ENCODE measurements at regions not wholly inside any gene's neighbourhood (a gene's known extent, or its start where the extent isn't known, plus 50 kb on each side); places are given as distances from the start of the nearest gene placed in this dataset.
A peak's percentile ranks its signal among the peaks of the same experiment; 100 is the strongest.

GRCh38 chr13:76160961-76161925, 525.1 kb downstream of the LMO7 start:
- DNase-seq, result no peak

DNA sequence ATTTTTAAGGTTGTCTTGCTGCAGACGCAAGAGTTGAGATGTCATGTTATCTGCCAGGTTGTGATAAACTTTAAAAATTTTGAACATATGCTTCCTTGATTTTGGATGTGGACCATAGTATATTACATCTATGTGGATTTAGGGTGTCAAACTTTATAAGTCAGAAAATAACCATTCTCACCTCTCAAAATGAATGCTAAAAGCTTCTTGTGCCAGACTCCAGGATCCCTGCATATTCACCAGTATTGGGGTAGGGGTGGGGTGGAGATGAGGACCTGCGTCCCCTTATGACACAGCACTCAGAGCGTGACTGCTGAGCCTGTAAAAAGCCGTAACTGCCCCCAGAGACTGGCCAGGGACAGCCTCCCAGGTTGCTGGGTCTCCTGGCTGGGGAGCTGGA, 524.4 kb downstream of the LMO7 start:
- DNase-seq, result no peak

DNA sequence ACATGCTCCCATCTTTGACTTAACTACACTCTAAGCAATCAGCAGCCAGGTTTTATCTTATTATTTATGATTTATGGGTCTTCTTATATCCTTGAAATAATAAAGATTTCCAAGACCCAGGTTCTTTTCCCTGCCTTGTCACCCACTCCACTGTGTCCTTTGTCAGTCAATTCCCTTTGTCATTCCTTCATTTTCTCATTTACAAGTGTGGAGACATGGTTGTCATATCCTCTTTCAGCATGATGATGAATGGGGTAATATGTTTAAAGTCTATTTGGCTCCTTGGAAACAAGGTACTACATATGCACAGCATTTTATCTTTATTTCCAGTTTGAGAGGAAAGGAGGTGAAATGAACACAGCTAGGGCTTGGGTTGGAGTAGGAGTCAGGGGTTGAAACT, 521.8 kb downstream of the LMO7 start:
- no peak for DNase-seq

GRCh38 chr13:76153239-76153638, 517.1 kb downstream of the LMO7 start:
- DNase-seq, result no peak

- no peak for DNase-seq
Measured at GRCh38 chr13:76148926-76149325, 512.8 kb downstream of the LMO7 start.

DNA sequence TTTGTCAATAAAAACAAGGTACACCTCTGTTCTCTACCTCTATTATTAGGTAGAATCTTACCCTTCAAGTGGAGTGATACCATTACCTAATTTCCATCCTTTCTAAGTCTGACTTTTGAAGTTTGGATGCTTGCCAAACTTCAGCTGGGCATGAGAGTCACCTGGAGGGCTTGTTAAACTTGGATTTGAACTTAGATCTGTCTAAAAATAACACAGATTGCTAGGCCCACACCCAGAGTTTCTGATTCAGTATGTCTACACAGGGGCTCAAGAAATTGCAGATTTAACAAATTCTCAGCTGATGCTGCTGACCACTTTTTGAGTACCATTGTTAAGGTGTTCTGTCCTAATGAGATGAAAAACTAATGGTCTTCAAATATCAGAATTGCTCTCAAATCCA, 512.2 kb downstream of the LMO7 start:
- DNase-seq, result no peak

DNA sequence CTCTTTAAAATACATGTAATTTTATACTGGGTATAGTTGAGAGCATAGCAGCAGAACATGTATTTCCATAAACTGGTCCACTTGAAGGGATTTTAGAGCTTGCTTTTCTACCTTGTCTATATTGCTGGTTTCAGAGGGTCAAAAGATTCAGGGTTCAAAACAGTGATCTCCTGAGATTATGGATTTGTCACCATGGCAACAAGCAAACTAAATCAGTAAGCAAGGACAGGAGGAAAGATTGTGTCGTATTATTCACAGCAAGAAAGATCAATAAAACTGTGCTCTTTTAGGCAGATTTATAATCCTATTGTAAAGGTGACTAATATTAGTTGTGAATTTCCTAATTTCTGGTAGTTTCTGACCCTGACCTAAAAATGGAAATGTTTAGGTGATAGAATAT, 496.4 kb downstream of the LMO7 start:
- peak; percentile 96 for DNase-seq

DNA sequence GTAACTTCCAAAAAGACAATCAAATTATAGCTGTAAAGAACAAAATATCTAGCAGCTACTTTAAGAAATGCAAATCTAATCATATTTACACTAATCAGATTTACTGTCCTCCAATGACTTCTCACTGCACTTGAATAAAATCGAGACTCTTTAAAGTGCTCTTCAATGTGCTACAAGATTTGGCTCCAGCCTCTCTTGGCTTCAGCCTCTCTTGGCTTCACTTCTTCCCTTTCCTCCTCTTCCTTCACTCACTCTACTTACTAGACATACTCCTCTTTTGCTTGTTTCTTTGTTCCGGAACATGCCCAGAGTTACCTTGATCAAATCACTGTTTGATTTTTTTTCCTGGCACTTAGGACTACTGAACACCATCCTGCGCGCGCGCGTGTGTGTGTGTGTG, 495.4 kb downstream of the LMO7 start:
- DNase-seq, result peak; percentile 79

DNA sequence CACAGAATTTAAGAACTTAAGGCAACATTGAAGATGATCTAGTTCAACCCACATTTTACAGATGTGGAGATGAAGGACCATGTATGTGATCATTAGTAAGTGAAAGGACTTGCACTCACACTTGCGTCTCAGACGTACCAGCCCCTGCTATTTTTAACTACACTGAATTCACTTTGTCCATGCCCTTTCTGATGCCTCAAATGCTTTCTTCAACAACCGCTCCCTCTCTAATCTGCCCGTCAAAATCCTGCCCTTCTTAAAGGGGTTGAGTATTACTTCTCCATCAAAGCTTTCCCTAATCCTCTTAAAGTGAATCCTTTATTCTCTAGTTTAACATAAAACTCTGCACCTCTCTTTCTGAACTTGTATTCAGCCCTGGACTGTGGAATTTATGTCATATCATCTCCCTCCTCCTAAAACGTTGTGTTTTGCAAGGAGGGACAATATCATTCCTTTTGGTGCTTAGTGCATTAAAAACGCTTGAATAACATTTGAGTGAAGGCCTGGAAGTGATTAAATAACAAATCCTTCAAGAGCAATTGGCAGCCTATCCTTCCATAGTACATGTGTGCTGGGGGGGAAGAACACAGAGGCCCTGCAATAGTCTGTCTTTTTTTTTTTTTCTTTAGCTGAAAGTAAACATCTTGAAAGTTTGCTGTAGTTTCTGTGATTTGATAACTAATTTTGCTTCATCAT, 493.3 kb downstream of the LMO7 start:
- peak; percentile 98 for DNase-seq

DNA sequence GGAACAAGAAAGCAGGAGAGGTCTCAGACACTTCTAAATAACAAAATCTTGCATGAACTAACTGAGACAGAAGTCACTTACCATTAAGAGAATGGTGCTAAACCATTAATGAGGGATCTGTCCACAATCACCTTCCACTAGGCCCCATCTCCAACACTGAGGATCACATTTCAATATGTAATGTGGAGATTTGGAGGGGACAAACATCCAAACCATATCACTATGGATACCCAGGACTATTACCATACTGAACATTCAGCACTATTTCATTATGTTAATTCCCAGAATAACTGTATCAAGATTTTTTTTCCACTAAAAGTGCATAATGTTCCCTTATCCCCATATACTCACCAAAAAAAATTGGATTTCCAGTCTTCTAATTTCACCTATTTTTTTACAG, 491.8 kb downstream of the LMO7 start:
- DNase-seq, result no peak

DNA sequence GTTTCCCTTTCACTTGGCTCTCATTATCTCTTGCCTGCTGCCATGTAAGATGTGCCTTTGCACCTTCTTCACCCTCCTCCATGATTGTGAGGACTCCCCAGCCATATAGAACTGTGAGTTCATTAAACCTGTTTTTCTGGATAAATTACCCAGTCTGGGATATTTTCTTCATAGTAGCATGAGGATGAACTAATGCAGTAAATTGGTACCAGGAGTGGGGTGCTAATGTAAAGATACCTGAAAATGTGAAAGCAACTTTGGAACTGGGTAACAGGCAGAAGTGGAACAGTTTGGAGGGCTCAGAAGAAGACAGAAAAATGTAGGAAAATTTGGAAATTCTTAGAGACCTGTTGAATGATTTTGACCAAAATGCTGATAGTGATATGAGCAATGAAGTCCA, 487.4 kb downstream of the LMO7 start:
- no peak for DNase-seq

DNA sequence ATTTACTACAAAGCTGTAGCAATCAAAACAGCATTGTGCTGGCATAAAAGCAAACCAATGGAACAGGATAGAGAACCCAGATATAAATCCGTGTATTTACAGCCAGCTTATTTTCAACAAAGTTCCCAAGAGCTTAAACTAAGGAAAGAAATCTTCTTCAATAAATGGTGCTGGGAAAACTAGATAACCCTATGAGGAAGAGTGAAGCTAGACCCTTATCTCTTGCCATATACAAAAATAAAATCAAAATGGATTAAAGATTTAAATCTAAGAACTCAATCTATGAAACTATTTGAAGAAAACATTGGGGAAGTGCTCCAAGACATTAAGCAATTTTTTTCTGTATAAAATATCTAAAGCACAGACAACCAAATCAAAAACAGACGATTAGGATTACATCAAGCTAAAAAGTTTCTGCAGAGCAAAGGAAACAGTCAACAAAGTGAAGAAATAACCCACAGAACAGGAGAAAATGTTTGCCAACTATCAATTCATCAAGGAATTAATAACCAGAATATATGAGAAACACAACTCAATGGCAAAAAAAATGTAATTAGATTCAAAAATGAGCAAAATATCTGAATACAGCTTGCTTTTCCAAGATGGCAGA, 480.7 kb downstream of the LMO7 start:
- no peak for DNase-seq

DNA sequence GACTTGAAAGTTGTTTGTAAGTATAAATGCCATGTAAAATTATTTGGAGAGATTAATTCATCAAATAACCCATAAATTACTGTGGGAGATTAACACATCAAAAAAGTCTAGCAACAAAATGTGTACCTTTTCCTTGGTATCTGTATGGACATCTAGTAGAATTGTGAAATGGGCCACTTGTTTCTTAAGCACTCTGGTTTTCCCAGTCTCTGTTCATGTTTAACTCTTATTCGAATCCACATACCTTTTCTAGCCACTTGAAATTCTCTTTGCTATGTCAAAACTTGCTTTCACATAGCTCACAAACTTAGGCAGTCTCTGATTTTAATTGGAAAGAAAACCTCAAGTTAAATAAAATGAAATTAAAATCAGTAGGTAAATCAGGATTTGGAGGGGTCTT, 470.6 kb downstream of the LMO7 start:
- DNase-seq, result no peak

DNA sequence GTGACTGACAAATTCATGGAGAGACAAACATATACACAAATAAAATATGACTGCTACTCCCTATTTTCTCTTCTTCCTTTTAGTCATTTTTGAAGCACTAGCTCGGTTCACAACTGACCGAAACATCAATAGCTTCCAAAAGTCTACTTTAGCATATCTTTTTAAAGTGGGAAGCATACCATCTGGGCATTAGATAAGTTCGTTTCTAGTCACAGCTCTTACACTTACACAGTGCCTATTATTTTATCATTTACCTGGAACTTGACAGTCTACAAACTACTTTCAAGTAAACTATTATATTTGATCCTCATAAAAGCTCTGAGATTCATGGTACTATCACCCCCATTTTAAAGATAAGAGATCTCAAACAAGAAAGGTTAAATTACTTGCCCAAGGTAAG, 458.5 kb downstream of the LMO7 start:
- DNase-seq, result no peak

DNA sequence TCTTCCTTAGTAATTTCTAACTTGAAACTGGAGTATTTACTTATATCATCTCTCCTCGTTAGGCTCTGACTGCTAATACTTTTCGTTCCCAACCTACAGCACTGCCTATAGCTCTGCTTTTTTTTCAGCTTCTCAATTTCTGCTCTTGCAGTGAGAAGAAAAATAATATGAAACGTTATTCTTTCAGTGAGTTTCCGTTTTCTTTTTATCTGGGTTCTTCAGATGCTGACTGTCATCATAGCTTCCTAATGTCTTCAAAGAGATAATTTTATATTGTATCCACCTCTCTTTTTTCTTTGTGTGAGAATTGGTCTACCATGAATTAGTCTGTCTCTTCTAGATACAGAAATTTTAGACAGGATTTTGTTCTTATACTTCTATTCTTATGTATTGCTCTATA, 454.9 kb downstream of the LMO7 start:
- no peak for DNase-seq

DNA sequence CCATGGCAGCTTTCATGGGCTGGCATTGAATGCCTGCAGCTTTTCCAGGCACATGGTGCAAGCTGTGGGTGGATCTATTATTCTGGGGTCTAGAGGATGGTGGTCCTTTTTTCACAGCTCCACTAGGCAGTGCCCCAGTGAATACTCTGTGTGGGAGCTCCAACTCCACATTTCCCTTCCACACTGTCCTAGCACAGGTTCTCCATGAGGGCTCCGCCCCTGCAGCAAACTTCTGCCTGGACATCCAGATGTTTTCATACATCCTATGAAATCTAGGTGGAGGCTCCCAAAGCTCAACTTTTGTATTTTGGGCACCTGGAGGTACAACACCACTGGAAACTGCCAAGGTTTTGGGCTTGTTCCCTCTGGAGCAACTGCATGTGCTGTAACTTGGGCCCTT, 450.6 kb downstream of the LMO7 start:
- peak; percentile 18 for DNase-seq

DNA sequence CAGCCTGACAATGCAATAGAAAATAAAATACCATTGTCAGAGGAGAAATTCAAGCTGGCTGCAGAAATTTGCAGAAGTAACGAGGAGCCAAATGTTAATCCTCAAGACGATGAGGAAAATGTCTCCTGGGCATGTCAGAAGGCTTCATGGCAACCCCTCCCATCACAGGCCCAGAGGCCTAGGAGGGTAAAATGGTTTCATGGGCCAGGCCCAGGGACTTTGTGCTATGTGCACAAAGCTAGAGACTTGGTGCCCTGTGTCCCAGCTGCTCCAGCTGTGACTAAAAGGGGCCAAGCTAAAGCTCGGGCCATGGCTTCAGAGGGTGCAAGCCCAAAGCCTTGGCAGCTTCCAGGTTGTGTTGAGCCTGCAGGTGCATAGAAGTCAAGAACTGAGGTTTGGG, 431.7 kb downstream of the LMO7 start:
- no peak for DNase-seq

- no peak for DNase-seq
Measured at GRCh38 chr13:76053181-76053580, 417.1 kb downstream of the LMO7 start.

- no peak for DNase-seq
Measured at GRCh38 chr13:76049376-76049746, 413.2 kb downstream of the LMO7 start.

DNA sequence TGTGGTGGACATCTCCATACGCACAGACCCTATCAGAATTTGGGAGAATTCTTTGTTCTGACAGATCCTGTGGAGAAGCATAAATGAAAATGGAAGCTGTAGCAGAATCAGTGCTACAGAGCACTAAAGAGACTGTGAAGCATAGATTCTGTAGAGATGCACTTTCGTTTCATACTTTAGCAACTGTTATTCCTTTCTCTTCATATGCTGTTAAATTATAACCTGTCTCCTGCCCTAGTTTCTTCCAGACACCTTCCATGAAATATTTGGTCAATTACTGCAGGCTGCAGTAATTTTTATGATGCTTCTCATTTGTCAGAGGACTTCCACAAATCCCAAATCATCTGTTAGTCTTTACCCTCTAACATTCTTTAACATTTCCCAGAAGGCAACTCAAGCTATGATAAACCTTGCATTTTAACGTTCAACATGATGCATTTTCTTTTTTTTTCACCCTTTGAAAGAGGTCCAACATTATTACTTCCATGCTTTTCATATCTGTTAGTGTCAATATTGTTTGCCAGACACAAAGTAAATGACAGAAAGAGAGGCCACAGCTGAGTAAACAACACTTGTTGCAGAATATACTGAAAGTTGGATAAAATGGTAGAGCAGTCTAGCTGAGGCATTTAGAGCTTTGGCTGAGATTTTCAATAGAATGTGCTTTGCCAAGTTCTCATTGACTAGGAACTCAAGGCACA, 412.7 kb downstream of the LMO7 start:
- DNase-seq, result no peak

DNA sequence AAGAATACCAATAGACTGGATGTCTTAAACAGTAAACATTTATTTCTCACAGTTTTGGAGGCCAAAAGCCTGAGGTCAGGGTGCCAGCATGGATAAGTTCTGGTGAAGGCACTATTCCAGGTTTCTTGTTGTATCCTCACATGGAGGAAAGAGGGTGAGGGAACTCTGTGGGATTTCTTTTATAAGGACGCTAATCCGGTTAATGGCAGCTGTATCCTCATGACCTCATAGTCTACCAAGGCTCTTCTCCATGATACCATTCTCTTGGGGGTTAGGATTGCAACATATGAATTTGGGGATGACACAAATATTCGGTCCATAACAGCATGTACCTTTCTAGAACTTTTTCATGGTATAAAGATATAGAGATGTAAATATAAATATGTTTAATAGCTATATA, 412.0 kb downstream of the LMO7 start:
- peak; percentile 58 for DNase-seq

DNA sequence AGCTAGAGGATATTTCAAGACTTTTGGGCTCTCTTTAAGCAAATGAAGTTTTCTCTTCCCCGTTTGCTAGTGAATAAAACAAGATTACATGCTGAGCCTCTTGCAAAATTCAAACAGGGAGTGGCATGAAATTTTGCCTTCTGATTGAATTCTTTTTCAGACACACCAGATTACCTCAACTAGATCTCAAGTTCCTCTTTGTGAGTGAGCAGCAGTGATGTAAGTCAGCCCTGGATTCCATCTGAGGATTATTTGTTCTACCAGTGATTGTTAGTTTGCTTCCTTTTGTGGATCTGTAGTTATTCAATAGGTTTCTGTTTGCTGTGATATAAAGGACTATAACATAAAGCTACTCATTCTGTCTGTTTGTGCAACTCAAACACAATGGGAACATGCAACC, 407.7 kb downstream of the LMO7 start:
- DNase-seq, result peak; percentile 14
